Prostate gland (tissue), 2 donors: ENCODE measurements at regions not wholly inside any gene's neighbourhood (a gene's known extent, or its start where the extent isn't known, plus 50 kb on each side); places are given as distances from the start of the nearest gene placed in this dataset.

Experiments
- CTCF ChIP-seq, 4 experiments: fragments of 200-600 bp in 2 of 4; fragments of 450-650 bp in 2 of 4; sonication (generic) in 2 of 4; IDR thresholded peaks; 1 replicate in 3 of 4; 2 replicates in 1 of 4; pipeline ENCODE4 v1.5.1; 2016 to 2019; ENCODE audit warnings: antibody characterized with exemption in 4 of 4, mild to moderate bottlenecking in 2 of 4, moderate library complexity in 2 of 4
- POLR2A ChIP-seq: fragments of 450-650 bp; IDR thresholded peaks from one replicate; pipeline ENCODE4 v1.6.1; 2016; ENCODE audit warnings: antibody characterized with exemption, mild to moderate bottlenecking

- TF ChIP-seq POLR2A, result no peak
- no peak for TF ChIP-seq CTCF (IDR thresholded peaks at IDR 0.05)
Measured at GRCh38 chr3:73215901-73216300, 154.4 kb downstream of the EBLN2 start.
